ENCODE measurements at regions not wholly inside any gene's neighbourhood (a gene's known extent, or its start where the extent isn't known, plus 50 kb on each side); places are given as distances from the start of the nearest gene placed in this dataset.
"Not testable (repeated sequence)": the region's sequence is repeated elsewhere in the genome, so short reads cannot be mapped to it uniquely, and the experiment has no call there.

DNA sequence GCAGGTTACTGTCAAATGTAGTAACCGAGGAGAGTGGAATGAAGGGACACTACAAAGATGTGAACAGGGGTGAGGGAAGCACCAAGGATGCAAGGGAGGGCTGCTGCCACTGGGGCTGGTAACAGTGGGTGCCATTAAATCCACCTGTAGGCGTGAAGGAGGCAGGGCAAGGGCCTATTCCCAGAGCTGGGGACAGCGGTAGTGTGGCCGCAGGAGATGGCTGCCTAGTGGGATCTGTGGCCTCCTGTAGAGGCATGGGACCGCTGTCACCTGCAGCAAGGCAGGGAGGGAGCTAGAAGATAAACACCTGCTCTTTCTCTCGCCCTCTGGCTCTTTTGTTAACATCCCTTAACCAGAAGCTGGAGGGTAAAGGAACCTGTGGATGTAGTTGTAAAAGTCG lies 80.5 kb upstream of the CNIH3 start:
- no peak overlapping the region for H3K27ac Mint-ChIP-seq
- peaks cover 5% of the 10 kb centered on the region for H3K4me1 Mint-ChIP-seq
- ATAC-seq (ENCODE audit: low read depth) (no peak), DNase-seq (ENCODE audit: low spot score in 2 of 2) (no peak)
- no peaks in the 10 kb centered on the region for H3K36me3 Mint-ChIP-seq
- peaks cover 19% of the 10 kb centered on the region for H3K27me3 Mint-ChIP-seq
- H3K9me3 Mint-ChIP-seq: no peaks in the 10 kb centered on the region
- no peak overlapping the region for H3K4me3 Mint-ChIP-seq

DNA sequence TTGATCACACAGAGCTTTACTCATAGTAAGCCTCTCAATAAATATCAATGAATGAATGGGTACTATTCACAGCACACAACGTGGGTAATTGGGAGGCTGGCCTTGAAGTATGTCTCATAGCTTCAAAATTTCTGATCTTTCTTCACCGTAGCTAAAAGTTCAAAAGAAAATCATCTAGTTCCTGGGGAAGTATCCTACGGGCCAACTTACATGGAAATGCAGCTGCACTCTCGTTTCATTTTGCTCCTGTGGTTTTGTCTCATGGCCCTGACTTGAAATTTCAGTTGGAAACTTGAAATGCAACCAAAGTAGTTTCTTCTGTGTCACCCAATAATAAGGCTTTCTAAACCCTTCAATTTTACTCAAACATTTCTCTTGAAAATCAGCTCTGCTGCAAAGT lies 76.1 kb upstream of the CNIH3 start:
- Mint-ChIP-seq H3K4me3 (no peak overlapping the region), H3K27me3 (peaks cover 11% of the 10 kb centered on the region), H3K9me3 (no peaks in the 10 kb centered on the region), H3K27ac (no peak overlapping the region), H3K4me1 (peaks cover 4% of the 10 kb centered on the region), H3K36me3 (no peaks in the 10 kb centered on the region)
- no peak for DNase-seq (ENCODE audit: low spot score in 2 of 2)
- ATAC-seq (ENCODE audit: low read depth): no peak

DNA sequence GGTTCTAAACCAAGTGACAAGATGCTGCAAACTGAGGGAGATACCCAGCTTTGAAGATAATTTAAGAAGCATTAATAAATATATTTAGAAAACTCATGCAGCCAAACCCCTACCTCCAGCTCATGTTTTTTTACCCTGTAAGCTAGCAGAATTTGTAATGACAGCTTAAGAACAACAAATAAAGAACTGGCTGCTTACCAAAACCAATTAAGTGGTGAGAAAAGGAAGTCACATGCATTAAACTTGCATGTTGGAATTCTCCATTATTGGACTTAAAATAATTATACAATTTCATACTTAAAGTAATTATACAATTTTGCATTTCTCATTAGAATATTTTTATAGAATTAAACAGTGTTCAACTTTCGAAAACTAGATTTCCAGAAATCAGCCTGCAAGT lies 75.6 kb upstream of the CNIH3 start:
- no peak overlapping the region for H3K4me3 Mint-ChIP-seq

DNA sequence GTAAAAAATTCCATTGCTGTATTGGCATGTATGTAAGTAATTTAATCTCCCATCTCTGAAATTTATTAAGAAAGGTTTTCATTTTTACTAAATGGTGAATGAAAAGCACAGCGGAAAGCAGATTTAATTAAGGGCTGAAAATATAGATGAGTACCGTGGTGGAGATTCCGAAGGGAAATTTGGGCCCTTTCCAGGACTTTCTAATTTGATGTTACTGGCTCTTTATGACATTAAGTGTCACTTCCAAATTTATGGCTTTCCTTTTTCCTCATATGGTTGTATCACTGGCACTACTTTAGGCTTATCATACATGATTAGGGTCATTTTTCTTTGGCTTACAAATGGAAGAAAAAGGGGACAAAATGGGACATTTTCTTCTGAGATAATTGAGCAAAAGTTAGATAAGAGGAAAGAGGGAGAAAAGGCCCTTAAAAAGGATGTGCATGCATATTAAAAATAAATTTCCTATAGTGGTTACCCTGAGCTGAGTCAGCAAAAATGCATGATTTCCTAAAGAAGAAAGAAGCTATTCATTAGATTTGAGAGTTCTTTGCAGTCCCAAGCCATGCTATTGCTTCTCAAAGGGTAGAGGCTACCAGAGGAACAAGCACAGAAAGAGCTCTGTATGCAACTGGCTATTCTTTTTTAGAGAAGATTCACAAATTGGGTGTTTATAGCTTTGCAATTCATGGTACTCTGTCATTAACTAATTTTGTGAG lies 74.9 kb upstream of the CNIH3 start:
- peaks cover 9% of the 10 kb centered on the region for H3K27me3 Mint-ChIP-seq
- H3K27ac Mint-ChIP-seq: no peak overlapping the region
- no peaks in the 10 kb centered on the region for H3K4me1 Mint-ChIP-seq
- DNase-seq (ENCODE audit: low spot score in 2 of 2): no peak
- no peaks in the 10 kb centered on the region for H3K36me3 Mint-ChIP-seq
- H3K4me3 Mint-ChIP-seq: no peak overlapping the region
- no peaks in the 10 kb centered on the region for H3K9me3 Mint-ChIP-seq
- no peak for ATAC-seq (ENCODE audit: low read depth)

More for the DNA sequence above, 75.6 kb upstream of the CNIH3 start:
- Mint-ChIP-seq H3K36me3 (no peaks in the 10 kb centered on the region), H3K27ac (no peak overlapping the region), H3K9me3 (no peaks in the 10 kb centered on the region), H3K4me1 (no peaks in the 10 kb centered on the region), H3K27me3 (peaks cover 9% of the 10 kb centered on the region)
- ATAC-seq (ENCODE audit: low read depth): no peak
- no peak for DNase-seq (ENCODE audit: low spot score in 2 of 2)

DNA sequence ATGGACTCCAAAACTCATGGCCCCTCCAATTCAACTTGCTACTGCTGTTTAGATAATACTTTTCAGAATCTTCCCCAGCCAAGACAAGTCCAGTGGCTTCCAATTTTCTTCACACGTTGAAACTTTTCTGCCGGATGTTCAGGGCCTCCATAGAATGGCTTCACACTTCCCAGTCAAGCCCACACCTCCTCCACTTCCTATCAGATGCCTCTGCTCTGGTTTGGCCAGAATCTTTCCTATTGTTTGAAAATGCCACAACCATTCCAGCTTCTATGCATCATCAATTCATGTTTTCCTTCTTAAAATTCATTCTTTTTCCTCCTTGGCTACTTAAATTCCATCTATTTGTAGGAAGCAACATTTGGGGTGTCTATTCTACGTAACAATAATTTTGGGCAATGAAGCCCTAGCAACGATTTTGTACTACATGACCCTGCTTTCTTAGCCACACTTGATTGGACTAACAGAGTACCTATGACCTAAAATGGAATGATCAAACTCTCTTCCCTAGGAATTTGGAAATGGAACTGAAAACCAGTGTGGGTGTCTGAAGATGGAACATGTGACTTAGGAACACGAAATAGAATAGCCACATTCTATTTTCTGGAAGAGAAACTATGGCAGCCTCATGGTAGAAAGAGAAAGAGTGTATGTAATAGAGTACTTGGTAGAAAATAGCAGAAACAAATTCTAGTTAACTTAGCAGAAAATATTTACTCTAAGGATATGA lies 74.1 kb upstream of the CNIH3 start:
- ATAC-seq (ENCODE audit: low read depth) (no peak), DNase-seq (ENCODE audit: low spot score in 2 of 2) (no peak)
- Mint-ChIP-seq H3K4me3 (no peak overlapping the region), H3K27me3 (peaks cover 9% of the 10 kb centered on the region), H3K27ac (no peak overlapping the region), H3K9me3 (no peaks in the 10 kb centered on the region), H3K36me3 (no peaks in the 10 kb centered on the region), H3K4me1 (no peaks in the 10 kb centered on the region)

DNA sequence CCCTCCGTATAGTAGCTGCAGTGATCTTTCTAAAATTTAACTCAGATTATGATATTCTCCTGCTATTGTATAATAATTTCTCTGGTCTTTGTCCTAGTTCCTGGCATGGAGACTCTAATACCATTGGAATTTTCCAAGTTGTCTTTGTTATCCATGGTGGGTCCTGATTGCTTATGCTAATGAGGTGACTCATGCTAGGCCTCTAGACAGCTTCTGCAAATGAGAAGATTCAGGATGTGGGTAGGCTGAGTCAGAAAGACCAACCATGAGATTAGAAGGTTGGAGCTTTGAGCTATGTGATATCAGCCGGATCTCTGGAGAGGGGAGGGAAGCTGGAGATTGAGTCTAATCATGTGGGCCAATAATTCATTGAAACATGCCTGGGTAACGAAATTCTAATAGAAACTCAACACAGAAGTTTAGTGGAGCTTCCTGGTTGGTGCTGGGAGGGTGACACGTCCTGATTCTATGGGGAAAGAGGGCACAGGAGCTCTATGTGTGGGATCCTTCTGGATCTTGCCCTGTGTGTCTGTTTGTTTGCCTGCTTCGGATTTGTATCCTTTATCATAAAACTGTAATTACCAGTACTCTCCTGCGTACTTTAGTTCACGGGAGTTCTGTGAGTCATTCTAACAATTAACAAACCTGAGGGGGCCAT lies 73.2 kb upstream of the CNIH3 start:
- DNase-seq (ENCODE audit: low spot score in 2 of 2): no peak

DNA sequence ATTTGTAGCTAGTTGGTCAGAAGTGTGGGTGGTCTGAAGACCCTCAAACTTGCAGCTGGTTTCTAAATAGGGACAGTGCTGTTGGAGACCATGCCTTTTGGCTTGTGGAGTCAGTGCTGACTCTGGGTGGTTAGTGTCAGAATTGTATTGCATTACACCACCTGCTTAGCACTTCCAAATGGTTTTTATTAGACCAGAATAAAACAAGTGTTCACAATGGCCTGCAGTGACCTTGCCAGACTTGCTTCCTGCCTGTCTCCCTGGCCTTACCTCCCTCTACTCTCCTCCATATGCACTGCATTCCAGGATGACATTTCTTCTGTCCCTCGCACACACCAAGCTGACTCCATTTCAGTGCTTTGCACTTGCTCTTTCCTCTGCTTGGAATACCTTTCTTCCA lies 72.7 kb upstream of the CNIH3 start:
- no peak for DNase-seq (ENCODE audit: low spot score in 2 of 2)
- H3K36me3 Mint-ChIP-seq: no peaks in the 10 kb centered on the region
- H3K9me3 Mint-ChIP-seq: no peaks in the 10 kb centered on the region
- ATAC-seq (ENCODE audit: low read depth): no peak
- no peak overlapping the region for H3K4me3 Mint-ChIP-seq
- no peaks in the 10 kb centered on the region for H3K4me1 Mint-ChIP-seq
- H3K27ac Mint-ChIP-seq: no peak overlapping the region
- peaks cover 9% of the 10 kb centered on the region for H3K27me3 Mint-ChIP-seq

More for the DNA sequence above, 73.2 kb upstream of the CNIH3 start:
- H3K27me3 Mint-ChIP-seq: peaks cover 9% of the 10 kb centered on the region
- no peak overlapping the region for H3K4me3 Mint-ChIP-seq
- H3K27ac Mint-ChIP-seq: no peak overlapping the region
- no peaks in the 10 kb centered on the region for H3K36me3 Mint-ChIP-seq
- H3K9me3 Mint-ChIP-seq: no peaks in the 10 kb centered on the region
- H3K4me1 Mint-ChIP-seq: no peaks in the 10 kb centered on the region
- ATAC-seq (ENCODE audit: low read depth): no peak

DNA sequence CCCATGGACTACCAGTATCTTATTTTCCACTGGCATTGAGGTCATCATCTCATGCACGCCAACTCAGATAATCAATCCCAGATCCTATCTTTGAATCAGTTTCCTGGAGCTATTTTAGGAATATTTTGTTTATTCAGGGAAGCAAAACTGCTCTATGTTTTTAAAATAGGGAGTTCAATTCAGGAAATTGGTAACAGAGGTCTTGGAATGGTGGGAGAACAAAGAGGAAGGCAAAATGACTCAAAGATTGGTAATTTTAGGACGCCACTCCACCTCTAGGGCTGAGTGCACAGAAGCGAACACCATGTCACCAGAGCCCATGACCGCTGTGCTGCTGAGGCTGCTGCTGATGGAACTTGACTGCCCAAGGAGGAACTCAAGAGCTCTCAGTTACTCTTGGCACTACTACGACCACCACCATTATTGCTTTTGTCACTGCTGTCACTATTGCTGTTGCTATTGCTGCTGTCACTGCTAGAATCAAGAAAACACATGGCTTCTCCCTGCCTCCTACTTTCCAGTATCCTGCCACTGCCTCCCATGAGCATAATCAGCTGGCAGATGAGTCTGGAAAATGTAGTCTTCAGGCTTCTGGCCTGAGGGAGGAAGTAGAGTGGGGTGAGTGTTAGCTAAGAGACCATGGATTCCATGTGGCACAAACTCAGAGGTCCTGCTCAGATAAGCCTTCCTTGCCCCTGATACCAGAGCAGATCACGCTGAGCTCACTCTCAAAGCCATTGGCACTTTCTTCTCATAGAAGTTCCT lies 71.6 kb upstream of the CNIH3 start:
- peaks cover 3% of the 10 kb centered on the region for H3K27me3 Mint-ChIP-seq
- ATAC-seq (ENCODE audit: low read depth) (no peak), DNase-seq (ENCODE audit: low spot score in 2 of 2) (no peak)
- no peaks in the 10 kb centered on the region for H3K9me3 Mint-ChIP-seq
- no peaks in the 10 kb centered on the region for H3K36me3 Mint-ChIP-seq
- H3K4me3 Mint-ChIP-seq: no peak overlapping the region
- H3K27ac Mint-ChIP-seq: no peak overlapping the region
- H3K4me1 Mint-ChIP-seq: no peaks in the 10 kb centered on the region

DNA sequence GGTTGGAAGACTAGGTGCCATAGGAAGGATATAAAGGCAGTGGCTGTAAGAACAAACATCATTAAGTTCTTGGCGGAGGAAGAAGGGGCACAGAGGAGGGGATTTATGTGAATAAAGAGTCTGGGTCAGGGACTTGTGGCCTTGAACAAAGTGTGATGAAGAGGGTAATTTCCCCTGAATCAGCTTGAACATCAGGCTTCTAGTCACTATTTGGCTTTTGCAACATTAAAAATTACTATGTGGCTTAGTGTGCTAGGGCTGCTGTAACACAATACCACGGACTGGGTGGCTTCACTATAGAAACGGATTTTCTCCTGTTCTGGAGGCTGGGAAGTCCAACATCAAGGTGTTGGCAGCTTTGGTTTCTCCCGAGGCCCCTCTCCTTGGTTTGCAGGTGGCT lies 70.5 kb upstream of the CNIH3 start:
- ATAC-seq (ENCODE audit: low read depth): no peak
- no peak for DNase-seq (ENCODE audit: low spot score in 2 of 2)
- no peaks in the 10 kb centered on the region for H3K9me3 Mint-ChIP-seq
- no peak overlapping the region for H3K27ac Mint-ChIP-seq
- no peaks in the 10 kb centered on the region for H3K4me1 Mint-ChIP-seq
- no peaks in the 10 kb centered on the region for H3K36me3 Mint-ChIP-seq
- peaks cover 2% of the 10 kb centered on the region for H3K27me3 Mint-ChIP-seq
- no peak overlapping the region for H3K4me3 Mint-ChIP-seq

DNA sequence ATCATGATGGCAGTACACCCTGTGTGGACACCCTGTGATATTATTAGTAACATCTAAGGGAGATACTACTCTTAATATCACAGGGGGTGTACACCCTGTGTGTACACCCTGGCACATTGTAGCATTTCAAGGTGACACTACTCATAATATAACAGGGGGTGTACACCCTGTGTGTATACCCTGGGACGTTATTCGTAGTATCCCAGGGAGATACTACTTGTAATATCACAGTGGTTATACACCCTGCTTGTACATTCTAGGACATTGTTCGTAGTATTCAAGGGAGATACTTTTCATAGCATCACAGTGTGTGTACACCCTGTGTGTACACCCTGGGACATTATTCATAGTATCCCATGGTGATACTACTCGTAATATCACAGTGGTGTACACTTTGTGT lies 67.4 kb upstream of the CNIH3 start:
- no peaks in the 10 kb centered on the region for H3K9me3 Mint-ChIP-seq
- no peak overlapping the region for H3K4me3 Mint-ChIP-seq
- peaks cover 2% of the 10 kb centered on the region for H3K27me3 Mint-ChIP-seq
- no peaks in the 10 kb centered on the region for H3K36me3 Mint-ChIP-seq
- no peaks in the 10 kb centered on the region for H3K4me1 Mint-ChIP-seq
- no peak overlapping the region for H3K27ac Mint-ChIP-seq
- DNase-seq (ENCODE audit: low spot score in 2 of 2) (no peak), ATAC-seq (ENCODE audit: low read depth) (no peak)

DNA sequence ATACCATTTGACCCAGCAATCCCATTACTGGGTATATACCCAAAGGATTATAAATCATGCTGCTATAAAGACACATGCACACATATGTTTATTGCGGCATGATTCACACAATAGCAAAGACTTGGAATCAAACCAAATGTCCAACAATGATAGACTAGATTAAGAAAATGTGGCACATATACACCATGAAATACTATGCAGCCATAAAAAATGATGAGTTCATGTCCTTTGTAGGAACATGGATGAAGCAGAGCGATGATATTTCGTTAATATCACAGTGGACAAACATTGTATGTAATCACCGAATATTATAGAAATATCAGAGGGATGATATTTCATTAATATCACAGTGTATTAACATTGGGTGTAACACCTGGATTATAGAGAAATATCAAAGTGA lies 64.9 kb upstream of the CNIH3 start:
- not testable (repeated sequence) for H3K36me3 Mint-ChIP-seq; H3K4me3 Mint-ChIP-seq; H3K27me3 Mint-ChIP-seq; H3K27ac Mint-ChIP-seq; H3K9me3 Mint-ChIP-seq; ATAC-seq (ENCODE audit: low read depth); DNase-seq (ENCODE audit: low spot score in 2 of 2); H3K4me1 Mint-ChIP-seq

DNA sequence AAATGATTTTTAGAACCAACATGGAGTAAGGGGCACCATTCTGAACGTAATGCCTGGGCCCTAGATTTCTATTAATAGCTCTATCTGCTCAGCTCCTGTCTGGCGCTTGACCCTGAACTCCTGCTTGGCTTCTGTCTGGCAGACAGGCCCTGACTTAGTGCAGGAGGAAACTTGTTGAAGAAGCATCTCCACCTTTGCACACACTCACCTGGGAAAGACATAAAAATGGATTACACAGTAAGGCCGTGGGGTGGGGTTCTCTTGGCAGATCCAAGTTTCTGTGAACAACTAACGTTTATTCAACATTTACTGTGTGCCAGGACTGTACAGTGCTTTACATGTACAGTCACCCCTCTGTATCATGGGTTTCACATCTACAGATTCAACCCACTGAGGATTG lies 62.1 kb upstream of the CNIH3 start:
- Mint-ChIP-seq H3K9me3 (no peaks in the 10 kb centered on the region), H3K4me3 (no peak overlapping the region), H3K36me3 (no peaks in the 10 kb centered on the region), H3K27ac (no peak overlapping the region), H3K27me3 (no peaks in the 10 kb centered on the region), H3K4me1 (no peaks in the 10 kb centered on the region)
- no peak for DNase-seq (ENCODE audit: low spot score in 2 of 2)
- no peak for ATAC-seq (ENCODE audit: low read depth)

DNA sequence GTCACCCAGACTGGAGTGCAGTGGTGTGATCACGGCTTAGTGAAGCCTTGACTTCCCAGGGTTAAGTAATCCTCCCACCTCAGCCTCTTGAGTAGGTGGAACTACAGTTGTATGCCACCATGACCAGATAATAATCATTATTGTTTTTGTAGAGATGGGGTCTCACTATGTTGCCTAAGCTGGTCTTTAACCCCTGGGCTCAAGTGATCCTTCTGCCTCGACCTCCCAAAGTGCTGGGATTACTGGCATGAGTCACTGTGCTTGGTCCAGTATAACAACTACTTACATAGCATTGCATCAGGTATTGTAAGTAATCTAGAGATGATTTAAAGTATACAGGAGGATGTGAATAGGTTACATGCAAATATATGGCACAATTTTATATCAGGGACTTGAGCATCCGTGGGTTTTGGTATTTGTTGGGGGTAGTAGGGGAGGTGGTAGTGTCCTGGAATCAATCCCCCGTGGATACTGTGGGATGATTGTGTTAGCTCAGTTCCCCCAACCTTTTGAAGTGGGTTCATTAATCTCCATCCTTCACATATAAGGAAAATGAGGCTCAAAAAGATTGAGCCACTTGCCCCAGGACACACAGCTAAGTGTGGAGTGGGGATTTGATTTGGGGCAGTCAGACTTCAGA lies 61.4 kb upstream of the CNIH3 start:
- Mint-ChIP-seq H3K36me3 (no peaks in the 10 kb centered on the region), H3K27me3 (no peaks in the 10 kb centered on the region), H3K9me3 (no peaks in the 10 kb centered on the region), H3K27ac (no peak overlapping the region), H3K4me3 (no peak overlapping the region), H3K4me1 (no peaks in the 10 kb centered on the region)
- no peak for DNase-seq (ENCODE audit: low spot score in 2 of 2)
- ATAC-seq (ENCODE audit: low read depth): no peak

DNA sequence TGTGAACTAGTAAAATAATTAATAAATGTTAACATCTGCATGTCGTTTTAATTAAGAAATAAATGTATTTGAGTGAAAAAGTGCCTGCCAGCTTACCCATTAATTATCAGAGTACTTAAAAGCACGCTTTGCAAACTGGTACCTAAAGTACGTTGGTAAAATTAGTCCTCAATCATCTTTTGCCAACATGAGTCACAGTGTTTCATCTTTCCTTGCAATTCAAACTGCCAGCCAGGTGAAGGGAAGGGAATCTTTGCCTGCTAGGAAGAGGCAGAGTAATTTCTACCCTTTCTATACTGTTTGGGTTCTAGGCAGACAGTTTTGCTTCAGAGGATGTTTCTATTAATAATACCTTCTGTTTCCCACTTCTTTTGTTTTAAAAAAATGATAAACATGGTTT lies 57.2 kb upstream of the CNIH3 start:
- no peak for ATAC-seq (ENCODE audit: low read depth)

More for the DNA sequence above, 57.2 kb upstream of the CNIH3 start:
- Mint-ChIP-seq H3K27me3 (peaks cover 4% of the 10 kb centered on the region), H3K9me3 (no peaks in the 10 kb centered on the region), H3K36me3 (no peaks in the 10 kb centered on the region), H3K4me3 (no peak overlapping the region), H3K4me1 (no peaks in the 10 kb centered on the region), H3K27ac (no peak overlapping the region)
- DNase-seq (ENCODE audit: low spot score in 2 of 2): no peak

All from memory B cell (primary cell).